NAMALWA (cell line): ENCODE measurements at regions not wholly inside any gene's neighbourhood (a gene's known extent, or its start where the extent isn't known, plus 50 kb on each side); places are given as distances from the start of the nearest gene placed in this dataset.
"Not testable (repeated sequence)": the region's sequence is repeated elsewhere in the genome, so short reads cannot be mapped to it uniquely, and the experiment has no call there.

Experiments used
- DNase-seq: peaks from one replicate; pipeline ENCODE4 v3.0.0-alpha.2; 2015; ENCODE audit warnings: low spot score

GRCh38 chr5:152694231-152694630, 289.2 kb upstream of the NMUR2 start:
- no peak for DNase-seq

DNA sequence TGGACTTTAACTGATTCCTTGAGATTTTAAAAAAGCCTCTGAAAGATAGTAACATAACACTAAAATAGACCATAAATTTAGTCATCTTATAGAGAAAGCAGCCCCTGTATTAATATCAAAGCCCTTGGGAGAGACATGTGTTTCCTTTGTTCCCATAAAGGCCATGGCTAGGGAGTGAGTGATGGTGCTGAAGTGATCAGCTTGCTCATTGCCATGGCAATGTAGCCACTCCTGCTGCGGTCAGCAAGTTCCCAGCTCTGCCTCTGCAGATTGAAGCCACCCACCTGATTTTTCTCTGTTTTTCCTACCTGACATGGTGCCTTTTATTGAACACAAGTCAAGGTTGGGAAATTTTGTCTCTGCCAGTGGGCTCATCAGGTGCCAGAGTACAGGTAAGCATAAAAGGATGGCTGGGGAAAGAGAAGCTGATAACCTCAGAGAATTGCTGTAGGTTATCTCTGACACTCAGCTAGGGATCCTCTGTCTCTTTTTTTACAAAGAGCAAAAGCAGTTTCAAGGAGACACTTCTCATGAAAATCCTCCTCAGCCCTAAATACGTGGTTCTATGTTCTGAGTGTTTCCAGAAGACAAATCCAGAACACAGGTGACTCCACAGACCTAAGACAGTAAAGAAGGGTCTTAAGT, 296.3 kb upstream of the NMUR2 start:
- no peak for DNase-seq

GRCh38 chr5:152704286-152704685, 299.2 kb upstream of the NMUR2 start:
- no peak for DNase-seq

DNA sequence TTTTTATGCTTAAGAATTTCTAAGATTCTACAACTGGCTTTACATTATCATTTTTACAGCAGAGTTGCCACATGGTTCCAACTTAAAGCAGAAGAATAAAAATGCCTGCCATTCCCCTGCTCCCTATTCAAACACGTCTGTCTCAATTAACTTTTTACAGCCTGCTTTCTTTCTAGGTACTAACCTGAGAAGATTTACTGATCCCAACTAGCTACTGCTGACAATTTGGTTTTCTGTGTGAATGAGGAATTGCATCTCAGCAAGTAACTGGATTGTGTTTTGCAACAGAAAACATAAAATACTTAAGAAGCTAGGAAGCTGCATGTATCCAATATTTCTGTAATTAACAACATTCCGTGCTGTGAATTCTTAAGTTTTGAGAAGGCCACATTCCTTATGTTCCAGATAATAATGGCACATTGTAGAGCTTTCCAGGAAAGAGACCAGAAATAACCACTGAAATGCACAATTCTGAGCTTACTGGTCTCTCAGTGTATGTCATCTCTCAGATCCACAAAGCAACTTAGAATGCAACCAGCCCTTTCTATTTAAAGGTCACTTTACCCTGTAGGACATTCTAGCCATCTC, 306.8 kb upstream of the NMUR2 start:
- no peak for DNase-seq

- no peak for DNase-seq
Observed at GRCh38 chr5:152717393-152717792, 312.3 kb upstream of the NMUR2 start.

DNA sequence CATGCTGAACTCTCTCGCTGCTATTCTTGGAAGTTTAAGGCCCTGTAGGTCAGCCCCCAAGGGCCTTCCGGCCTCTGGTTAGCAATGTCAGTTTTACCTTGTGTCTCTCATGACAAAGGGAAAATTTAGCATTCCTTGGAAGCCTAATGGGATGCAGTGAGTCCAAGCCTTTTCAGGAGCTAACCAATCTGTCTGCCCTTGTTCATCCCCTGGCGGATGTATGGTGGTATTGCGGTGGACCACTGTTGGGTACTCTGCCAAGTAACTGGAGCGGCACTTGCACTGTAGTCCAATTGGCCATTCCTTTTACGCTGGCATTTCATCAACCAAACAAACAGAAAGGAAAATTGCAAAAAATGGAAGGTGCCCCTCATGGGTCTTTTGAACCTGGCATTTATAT, 318.4 kb upstream of the NMUR2 start:
- DNase-seq = no peak

DNA sequence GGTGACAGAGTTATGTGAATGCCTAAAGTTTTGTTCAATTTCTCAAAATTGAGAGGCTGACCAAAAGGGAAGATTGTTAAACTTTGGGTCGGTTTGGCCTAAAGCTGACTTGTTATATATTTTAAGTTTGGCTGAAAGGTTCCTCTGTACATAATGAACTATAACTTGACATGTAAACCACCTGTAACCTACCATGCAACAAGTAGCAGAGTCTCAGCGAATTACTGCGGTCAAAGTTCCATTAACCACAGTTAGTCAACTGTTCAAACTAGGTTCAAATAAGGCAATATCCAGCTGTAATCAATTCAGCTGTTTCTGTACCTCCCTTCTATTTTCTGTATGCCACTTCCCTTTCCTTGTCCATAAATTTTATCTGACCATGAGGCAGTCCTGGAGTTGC, 325.1 kb upstream of the NMUR2 start:
- DNase-seq = no peak

- DNase-seq = no peak
Observed at GRCh38 chr5:152736906-152737305, 331.8 kb upstream of the NMUR2 start.

DNA sequence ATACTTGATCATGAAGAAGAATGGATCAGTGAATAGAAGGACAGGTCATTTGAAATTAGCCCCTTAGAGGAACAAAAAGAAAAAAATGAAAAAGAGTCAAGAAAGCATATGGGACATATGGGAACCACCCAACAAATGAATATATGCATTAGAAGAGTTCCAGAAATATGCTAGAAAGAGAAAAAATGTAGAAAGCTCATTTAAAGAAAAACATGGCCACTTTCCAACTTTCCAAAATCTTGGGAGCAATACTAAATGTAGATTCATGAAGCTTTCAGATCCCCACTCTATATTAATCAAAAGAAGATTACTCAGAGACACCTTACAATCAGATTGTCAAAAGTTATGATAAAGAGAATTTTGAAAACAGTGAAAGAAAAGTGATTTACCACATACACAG, 334.8 kb upstream of the NMUR2 start:
- no peak for DNase-seq

GRCh38 chr5:152741126-152741525, 336.0 kb upstream of the NMUR2 start:
- DNase-seq = not testable (repeated sequence)

GRCh38 chr5:152787709-152788217, 382.7 kb upstream of the NMUR2 start:
- not testable (repeated sequence) for DNase-seq

DNA sequence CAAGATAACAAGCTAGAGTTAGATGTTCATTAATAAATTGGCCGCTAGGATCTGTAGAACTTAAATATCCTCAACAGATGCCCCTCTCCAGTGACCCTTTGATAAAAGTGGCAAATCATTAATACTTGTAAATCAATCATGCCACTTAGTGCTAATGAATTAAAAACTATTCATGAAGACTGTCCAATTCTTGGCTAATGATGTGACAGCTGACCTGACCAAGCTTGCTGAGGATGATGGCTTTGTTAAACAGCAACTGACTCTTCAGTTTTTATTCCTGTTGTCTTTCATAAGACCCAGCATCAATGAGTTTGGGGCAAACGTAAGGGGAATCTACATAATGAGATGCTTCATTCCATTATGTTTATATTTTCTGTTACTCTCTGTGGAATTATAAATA, 396.8 kb upstream of the NMUR2 start:
- DNase-seq = no peak

DNA sequence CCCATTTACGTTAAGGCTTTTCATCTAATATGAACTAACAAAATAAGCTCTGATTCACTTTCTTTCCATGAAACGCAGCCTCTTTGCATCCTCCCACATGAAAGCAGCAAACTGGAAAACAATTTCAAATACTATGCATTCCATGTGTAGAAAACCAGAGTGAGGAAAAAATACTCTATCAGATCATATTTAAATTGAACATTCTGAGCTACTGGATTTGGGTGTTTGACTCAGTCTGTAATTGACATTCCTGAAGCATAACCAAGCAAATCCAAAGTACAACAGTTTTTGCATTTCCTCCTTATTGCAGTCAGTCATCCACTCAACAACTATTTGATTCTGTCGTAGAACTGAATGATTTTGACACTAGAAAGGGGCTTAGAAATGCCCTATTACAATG, 399.1 kb upstream of the NMUR2 start:
- DNase-seq = no peak

GRCh38 chr5:152811988-152812387, 406.9 kb upstream of the NMUR2 start:
- DNase-seq = no peak

DNA sequence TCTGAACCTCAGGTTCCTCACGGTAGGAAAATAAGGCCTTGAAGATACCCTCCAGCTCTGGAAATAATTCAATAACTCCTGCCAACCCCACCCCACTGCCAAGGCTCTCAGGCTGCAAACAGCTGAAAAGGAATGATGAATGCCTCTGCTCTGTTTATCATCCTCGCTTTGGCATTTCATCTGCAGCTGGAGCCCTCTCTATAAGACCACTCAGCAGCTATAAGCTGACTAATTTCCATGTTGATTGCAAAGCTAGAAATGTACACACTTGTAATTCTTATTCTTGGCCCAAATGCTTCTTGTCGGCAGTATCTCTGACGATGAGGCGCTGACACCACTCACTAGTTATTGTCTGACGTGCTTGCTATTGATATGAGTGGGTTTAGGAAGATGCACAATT, 408.4 kb upstream of the NMUR2 start:
- DNase-seq = no peak

DNA sequence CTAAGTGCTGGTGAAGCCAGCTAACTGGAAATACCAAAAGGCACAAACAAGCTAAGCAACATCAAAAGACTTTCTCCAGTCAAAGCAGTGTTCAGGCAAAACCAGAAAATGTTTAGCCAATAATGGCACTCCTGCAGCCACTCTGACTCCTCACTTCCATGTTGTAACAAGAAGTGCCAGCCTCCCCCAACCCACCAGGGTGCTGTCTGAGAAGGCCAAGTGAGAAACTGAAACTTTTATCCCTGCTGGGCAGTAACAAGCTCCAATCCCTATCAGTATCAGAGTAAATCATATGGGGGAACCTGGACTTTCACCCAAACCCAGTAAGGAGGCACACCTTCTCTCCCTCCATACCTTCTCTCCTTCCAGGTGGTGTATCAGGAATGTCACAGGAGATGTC, 414.8 kb upstream of the NMUR2 start:
- no peak for DNase-seq

DNA sequence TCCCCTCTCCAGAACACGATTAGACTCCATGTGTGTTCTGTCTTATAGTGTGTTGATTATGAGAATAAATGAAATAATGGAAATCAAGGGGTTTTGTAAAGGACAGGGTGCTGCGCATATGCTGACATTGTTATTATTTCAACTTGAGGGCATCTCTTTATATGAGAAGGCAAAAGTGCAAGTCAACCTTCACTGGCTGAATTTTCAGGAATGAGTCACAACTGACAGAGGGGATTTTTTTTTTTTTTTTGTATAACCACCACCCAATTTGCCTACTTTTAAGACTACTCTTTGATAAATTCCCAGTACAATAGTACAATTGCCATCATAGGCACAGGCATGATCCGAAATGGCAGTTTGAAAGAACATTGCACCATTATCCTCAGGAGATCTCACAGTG, 419.2 kb upstream of the NMUR2 start:
- no peak for DNase-seq

DNA sequence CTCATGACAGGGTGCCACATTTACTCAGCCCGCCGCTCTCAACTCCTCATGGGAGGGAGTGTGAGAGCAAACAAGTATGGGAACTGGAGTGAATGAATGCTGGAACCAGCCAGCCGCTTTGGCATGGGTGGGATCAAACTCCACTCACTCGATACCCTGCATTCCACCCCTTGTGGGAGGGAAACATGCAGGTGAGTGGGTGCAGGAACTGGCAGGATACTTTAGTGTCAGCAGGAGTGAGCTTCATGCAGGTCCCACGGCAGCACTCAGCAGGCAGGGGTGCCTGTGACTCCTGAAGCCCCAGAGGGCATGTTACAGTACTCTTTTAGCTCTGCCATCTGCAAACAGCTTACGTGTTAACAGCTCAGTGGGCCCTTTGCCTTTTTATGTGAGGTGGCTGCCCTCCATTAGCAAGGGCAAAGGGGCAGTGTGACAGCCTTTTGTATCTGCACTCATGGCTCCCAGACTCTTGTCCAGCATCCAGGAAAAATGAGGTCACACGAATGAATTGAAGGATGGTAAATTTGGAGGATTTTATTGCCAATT, 433.2 kb upstream of the NMUR2 start:
- no peak for DNase-seq

DNA sequence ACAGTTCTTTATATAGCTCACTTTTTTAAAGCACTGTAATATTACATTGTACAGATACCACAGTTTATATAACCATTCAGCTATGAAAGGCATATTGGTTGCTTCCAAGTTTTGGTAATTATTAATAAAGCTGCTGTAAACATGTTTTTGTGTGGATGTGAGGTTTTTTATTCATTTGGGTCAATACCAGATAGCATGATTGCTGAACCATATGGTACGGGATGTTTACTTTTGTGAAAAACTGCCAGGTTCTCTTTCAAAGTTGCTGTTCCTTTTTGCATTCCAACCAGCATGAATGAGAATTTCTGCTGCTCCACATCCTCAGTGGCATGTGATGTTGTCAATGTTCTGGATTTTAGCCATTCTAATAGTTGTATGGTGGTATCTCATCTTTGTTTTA, 439.6 kb upstream of the NMUR2 start:
- DNase-seq = no peak

- no peak for DNase-seq
Observed at GRCh38 chr5:152853361-152853760, 448.3 kb upstream of the NMUR2 start.

DNA sequence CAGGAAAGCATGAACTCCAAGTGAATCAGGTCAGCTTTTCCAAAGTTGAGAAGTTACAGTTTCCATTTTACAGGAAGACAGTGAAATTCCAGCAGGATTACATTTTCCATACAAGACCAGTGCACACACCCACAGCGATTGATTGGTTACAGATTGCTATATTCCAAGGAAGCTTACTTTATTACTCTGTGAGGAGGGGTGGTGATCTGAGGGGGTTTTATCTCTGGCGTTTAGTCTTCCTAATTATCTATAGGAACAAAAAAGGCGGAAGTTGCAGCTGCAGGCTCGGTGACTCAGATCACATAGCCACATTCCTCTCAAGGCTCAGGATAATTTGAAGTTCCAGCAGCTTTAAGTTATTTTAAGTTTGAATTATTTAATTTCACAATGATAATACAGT, 450.4 kb upstream of the NMUR2 start:
- no peak for DNase-seq

- DNase-seq = no peak
Observed at GRCh38 chr5:152861231-152861630, 456.2 kb upstream of the NMUR2 start.

DNA sequence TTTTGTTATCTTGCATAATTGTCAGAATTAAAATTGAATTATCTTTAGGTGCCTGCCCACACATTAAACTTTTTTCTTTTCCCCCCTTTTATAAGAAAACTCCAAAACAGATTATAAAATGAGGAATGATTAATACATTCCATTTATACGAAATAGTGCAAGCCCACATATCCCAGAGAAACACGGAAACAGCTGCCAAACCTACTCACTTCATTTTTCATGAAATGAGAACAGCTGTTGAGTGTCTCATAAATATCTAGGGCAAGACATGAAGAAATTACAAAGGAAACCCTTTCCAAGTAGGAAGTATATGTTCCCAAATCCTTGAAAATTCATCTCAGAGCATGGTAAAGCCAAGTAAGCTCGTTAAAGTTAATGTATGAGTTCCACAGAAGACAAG, 459.4 kb upstream of the NMUR2 start:
- DNase-seq = no peak

GRCh38 chr5:152864991-152865390, 459.9 kb upstream of the NMUR2 start:
- no peak for DNase-seq
